CD4-positive, alpha-beta T cell (primary cell): ENCODE measurements at regions not wholly inside any gene's neighbourhood (a gene's known extent, or its start where the extent isn't known, plus 50 kb on each side); places are given as distances from the start of the nearest gene placed in this dataset.

Source experiments
- ATAC-seq: fragments of 200-7000 bp; cut with Tn5 transposase; one replicate; pipeline ENCODE4 v1.10.0; 2022; ENCODE audit warnings: mild to moderate bottlenecking; ENCODE audit not compliant: poor library complexity
- CTCF ChIA-PET: fragments of 350-600 bp; sonication (Branson Sonifier 250); formaldehyde crosslinking; loops from one replicate; lab custom pipeline; 2021; ENCODE audit warnings: antibody characterized with exemption, inconsistent platforms; lab: Charles Lee
- POLR2A ChIA-PET: fragments of 350-600 bp; sonication (Branson Sonifier 250); formaldehyde crosslinking; loops from one replicate; lab custom pipeline; 2021; ENCODE audit warnings: antibody characterized with exemption, inconsistent platforms; lab: Charles Lee
- DNase-seq, 14 experiments: peaks; one replicate each; pipeline ENCODE4 v3.0.0-alpha.2; 2013 to 2020; ENCODE audit warnings: mixed read lengths in 2 of 14
- H3K27ac ChIP-seq, 2 donors: one replicate each; pipeline versions ENCODE4 v1.5.1 to v1.7.0; 2013; ENCODE audit warnings: low read length in 2 of 2, low read depth in 1 of 2, mild to moderate bottlenecking in 1 of 2
- H3K27me3 ChIP-seq, 2 experiments: 1 replicate in 1 of 2; 2 replicates in 1 of 2; pipeline versions ENCODE4 v1.6.1 to v1.7.0; 2013; ENCODE audit warnings: low read length in 2 of 2, control low read depth in 1 of 2, mild to moderate bottlenecking in 1 of 2, moderate library complexity in 1 of 2; ENCODE audit not compliant: insufficient read depth in 2 of 2, control insufficient read depth in 1 of 2
- H3K36me3 ChIP-seq: one replicate; pipeline ENCODE4 v1.6.1; 2013; ENCODE audit warnings: low read length, control low read depth; ENCODE audit not compliant: insufficient read depth
- H3K4me1 ChIP-seq: one replicate; pipeline ENCODE4 v1.6.1; 2013; ENCODE audit warnings: low read length, control low read depth; ENCODE audit not compliant: insufficient read depth
- H3K4me3 ChIP-seq: one replicate; pipeline ENCODE4 v1.5.1; 2013; ENCODE audit warnings: mild to moderate bottlenecking, low read length, moderate library complexity
- H3K9me3 ChIP-seq, 2 experiments: 1 replicate in 1 of 2; 2 replicates in 1 of 2; pipeline versions ENCODE4 v1.6.1 to v1.7.0; 2013; ENCODE audit warnings: low read length in 2 of 2, mild to moderate bottlenecking in 2 of 2, control low read depth in 1 of 2, moderate library complexity in 1 of 2; ENCODE audit not compliant: control insufficient read depth in 1 of 2, insufficient read depth in 1 of 2
- H3K27ac Mint-ChIP-seq: one replicate; pipeline ENCODE4 v1.8.0; 2020; ENCODE audit warnings: mixed read lengths
- H3K27me3 Mint-ChIP-seq: one replicate; pipeline ENCODE4 v1.8.0; 2021; ENCODE audit warnings: mixed read lengths
- H3K36me3 Mint-ChIP-seq: one replicate; pipeline ENCODE4 v1.8.0; 2021; ENCODE audit warnings: low read depth, mixed read lengths
- H3K4me1 Mint-ChIP-seq: one replicate; pipeline ENCODE4 v1.8.0; 2021; ENCODE audit warnings: low read depth, mixed read lengths
- H3K4me3 Mint-ChIP-seq: one replicate; pipeline ENCODE4 v1.8.0; 2020; ENCODE audit warnings: mild to moderate bottlenecking, mixed read lengths
- H3K9me3 Mint-ChIP-seq: one replicate; pipeline ENCODE4 v1.8.0; 2020; ENCODE audit warnings: mixed read lengths
- CTCF ChIP-seq: fragments of 200-600 bp; IDR thresholded peaks from one replicate; pipeline ENCODE4 v1.8.0; 2022; ENCODE audit warnings: antibody characterized with exemption, mild to moderate bottlenecking
- intact Hi-C, 2 experiments: fragments of 100-400 bp; cut with DNase I in 1 of 2; cut with micrococcal nuclease in 1 of 2; formaldehyde crosslinking; loops; one replicate each; pipeline versions ENCODE4 v1.15.1 to v1.9.0; 2023 to 2025; cut with DNase I, micrococcal nuclease

DNA sequence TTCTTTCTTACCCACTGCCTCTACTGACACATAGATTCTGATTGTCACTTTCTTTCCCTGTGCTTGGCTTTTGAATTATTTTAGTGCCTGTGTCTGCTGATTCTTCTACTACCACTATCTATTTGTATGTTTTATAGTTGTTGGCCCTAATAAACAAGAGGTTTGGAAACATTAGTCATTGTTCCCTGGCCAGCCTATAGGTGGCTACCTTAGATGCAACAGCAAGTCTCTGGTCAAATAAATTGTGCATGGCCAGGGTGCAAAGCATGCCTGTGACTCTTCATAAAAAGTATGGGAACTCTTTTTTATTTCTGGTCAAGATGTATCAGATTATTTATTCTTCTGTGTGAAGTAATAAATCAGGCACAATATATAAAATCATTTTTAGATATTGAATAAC is 124.4 kb downstream of the PLK2 start:
- TF ChIP-seq CTCF: no peak
- Histone ChIP-seq H3K27me3 (no peaks in the 10 kb centered on the region), H3K27ac (no peak overlapping the region), H3K9me3 (no peaks in the 10 kb centered on the region), H3K4me3 (no peak overlapping the region), H3K36me3 (no peaks in the 10 kb centered on the region), H3K4me1 (no peaks in the 10 kb centered on the region)
- peaks cover 12% of the 10 kb centered on the region for H3K27me3 Mint-ChIP-seq
- intact Hi-C loops: no loop called here
- H3K27ac Mint-ChIP-seq: no peak overlapping the region
- H3K4me1 Mint-ChIP-seq: no peaks in the 10 kb centered on the region
- CTCF ChIA-PET: no interaction called here
- no peaks in the 10 kb centered on the region for H3K9me3 Mint-ChIP-seq
- POLR2A ChIA-PET: no interaction called here
- no peak for DNase-seq
- H3K36me3 Mint-ChIP-seq: no peaks in the 10 kb centered on the region
- no peak overlapping the region for H3K4me3 Mint-ChIP-seq
- ATAC-seq: no peak

GRCh38 chr5:58334035-58334434 is 125.9 kb downstream of the PLK2 start:
- intact Hi-C loops: no loop called here
- no peaks in the 10 kb centered on the region for H3K9me3 ChIP-seq
- Mint-ChIP-seq H3K27me3 (peaks cover 12% of the 10 kb centered on the region), H3K4me1 (no peaks in the 10 kb centered on the region), H3K27ac (no peak overlapping the region), H3K36me3 (no peaks in the 10 kb centered on the region), H3K9me3 (no peaks in the 10 kb centered on the region), H3K4me3 (no peak overlapping the region)
- H3K27me3 ChIP-seq: no peaks in the 10 kb centered on the region
- POLR2A ChIA-PET: no interaction called here
- no peak overlapping the region for H3K4me3 ChIP-seq
- CTCF ChIA-PET: no interaction called here
- DNase-seq (no peak), ATAC-seq (no peak)
- H3K4me1 ChIP-seq: no peaks in the 10 kb centered on the region
- no peaks in the 10 kb centered on the region for H3K36me3 ChIP-seq
- H3K27ac ChIP-seq: no peak overlapping the region
- TF ChIP-seq CTCF: no peak

- Mint-ChIP-seq H3K27me3 (peaks cover 12% of the 10 kb centered on the region), H3K4me3 (no peak overlapping the region), H3K4me1 (no peaks in the 10 kb centered on the region), H3K9me3 (no peaks in the 10 kb centered on the region), H3K27ac (no peak overlapping the region), H3K36me3 (no peaks in the 10 kb centered on the region)
- CTCF ChIA-PET: no interaction called here
- POLR2A ChIA-PET: no interaction called here
- Histone ChIP-seq H3K27me3 (no peaks in the 10 kb centered on the region), H3K27ac (no peak overlapping the region), H3K4me3 (no peak overlapping the region), H3K4me1 (no peaks in the 10 kb centered on the region), H3K36me3 (no peaks in the 10 kb centered on the region), H3K9me3 (no peaks in the 10 kb centered on the region)
- intact Hi-C loops: no loop called here
- TF ChIP-seq CTCF: no peak
- DNase-seq: no peak
- ATAC-seq: no peak
Observed at GRCh38 chr5:58330781-58331180, 129.1 kb downstream of the PLK2 start.
